ACC112 (cell line): ENCODE measurements at regions not wholly inside any gene's neighbourhood (a gene's known extent, or its start where the extent isn't known, plus 50 kb on each side); places are given as distances from the start of the nearest gene placed in this dataset.
"Not testable (repeated sequence)": the region's sequence is repeated elsewhere in the genome, so short reads cannot be mapped to it uniquely, and the experiment has no call there.

ENCODE experiments used
- H2AFZ ChIP-seq: fragments of 200-600 bp; sonication (generic); one replicate; pipeline ENCODE4 v1.6.0; 2017; ENCODE audit warnings: antibody characterized with exemption, low read length; ENCODE audit not compliant: unreplicated experiment
- H3K27ac ChIP-seq: fragments of 200-600 bp; sonication (generic); 2 replicates; pipeline ENCODE4 v1.5.1; 2014; ENCODE audit warnings: low read depth, mild to moderate bottlenecking, antibody characterized with exemption, low read length, moderate library complexity
- H3K27me3 ChIP-seq: fragments of 200-600 bp; sonication (generic); 2 replicates; pipeline ENCODE4 v1.6.1; 2014; ENCODE audit warnings: mild to moderate bottlenecking, antibody characterized with exemption, low read length, moderate library complexity, mixed read lengths; ENCODE audit not compliant: insufficient read depth
- H3K36me3 ChIP-seq: fragments of 200-600 bp; sonication (generic); 2 replicates; pipeline ENCODE4 v1.6.1; 2016; ENCODE audit warnings: mild to moderate bottlenecking, antibody characterized with exemption, low read length, moderate library complexity, mixed read lengths; ENCODE audit not compliant: insufficient read depth
- H3K4me1 ChIP-seq: fragments of 200-600 bp; sonication (generic); one replicate; pipeline ENCODE4 v1.6.1; 2016; ENCODE audit warnings: low read length, mixed read lengths; ENCODE audit not compliant: insufficient read depth, unreplicated experiment, control insufficient read depth
- H3K4me3 ChIP-seq: fragments of 200-600 bp; sonication (generic); 2 replicates; pipeline ENCODE4 v1.5.1; 2014; ENCODE audit warnings: mild to moderate bottlenecking, low read depth, low read length
- H3K79me2 ChIP-seq: fragments of 200-600 bp; sonication (generic); one replicate; pipeline ENCODE4 v1.6.0; 2016; ENCODE audit warnings: low read length; ENCODE audit not compliant: control insufficient read depth, unreplicated experiment, insufficient read depth

DNA sequence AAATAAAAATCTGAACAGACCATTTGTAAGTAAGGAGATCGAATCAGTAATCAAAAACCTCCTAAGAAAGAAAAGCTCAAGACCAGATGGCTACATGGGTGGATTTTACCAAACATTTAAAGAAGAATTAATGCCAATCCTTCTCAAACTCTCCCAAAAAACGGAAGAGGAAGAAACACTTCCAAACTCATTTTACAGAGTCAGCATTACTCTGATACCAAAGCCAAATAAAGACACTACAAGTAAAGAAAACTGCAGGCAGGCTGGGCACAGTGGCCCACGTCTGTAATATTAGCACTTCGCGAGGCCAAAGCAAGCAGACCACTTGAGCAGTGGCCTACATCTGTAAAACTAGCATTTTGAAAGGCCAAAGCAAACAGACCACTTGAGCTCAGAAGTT is 159.8 kb downstream of the DPY19L2 start:
- Histone ChIP-seq H3K27me3 (peaks cover 17% of the 10 kb centered on the region), H3K4me3 (no peak overlapping the region), H2AFZ (no peak overlapping the region), H3K4me1 (no peaks in the 10 kb centered on the region), H3K79me2 (no peaks in the 10 kb centered on the region), H3K27ac (no peak overlapping the region), H3K36me3 (no peaks in the 10 kb centered on the region)

DNA sequence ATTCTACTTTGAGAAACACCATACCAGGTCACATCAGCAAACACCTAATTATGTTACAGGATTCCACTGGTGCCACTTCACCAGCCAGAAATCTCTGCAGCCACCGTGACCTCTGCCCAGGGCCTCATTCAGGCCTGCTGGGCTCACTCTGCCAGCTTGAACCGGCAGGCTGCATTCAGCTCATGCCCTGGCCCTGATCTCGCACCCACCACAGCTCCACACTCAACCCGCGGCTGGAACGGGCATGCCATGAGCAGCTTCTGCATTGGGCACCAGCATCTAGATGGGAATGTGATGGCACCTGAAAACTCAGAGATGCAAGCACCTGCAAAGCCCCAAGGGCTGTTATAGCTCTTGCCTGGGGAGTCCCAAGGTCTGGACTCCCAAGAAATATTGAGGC is 168.7 kb downstream of the DPY19L2 start:
- no peak overlapping the region for H2AFZ ChIP-seq
- H3K27me3 ChIP-seq, result peaks cover 57% of the 10 kb centered on the region
- no peak overlapping the region for H3K4me3 ChIP-seq
- H3K36me3 ChIP-seq, result no peaks in the 10 kb centered on the region
- no peaks in the 10 kb centered on the region for H3K4me1 ChIP-seq
- no peak overlapping the region for H3K27ac ChIP-seq
- no peaks in the 10 kb centered on the region for H3K79me2 ChIP-seq

GRCh38 chr12:63498239-63498638 is 170.1 kb downstream of the DPY19L2 start:
- Histone ChIP-seq H3K79me2 (no peaks in the 10 kb centered on the region), H3K27ac (no peak overlapping the region), H2AFZ (no peak overlapping the region), H3K27me3 (peaks cover 57% of the 10 kb centered on the region), H3K4me3 (no peak overlapping the region), H3K4me1 (no peaks in the 10 kb centered on the region), H3K36me3 (no peaks in the 10 kb centered on the region)

GRCh38 chr12:63496654-63497053 is 171.6 kb downstream of the DPY19L2 start:
- Histone ChIP-seq H3K36me3 (no peaks in the 10 kb centered on the region), H3K4me3 (no peak overlapping the region), H2AFZ (no peak overlapping the region), H3K79me2 (no peaks in the 10 kb centered on the region), H3K27me3 (peaks cover 53% of the 10 kb centered on the region), H3K27ac (no peak overlapping the region), H3K4me1 (no peaks in the 10 kb centered on the region)

DNA sequence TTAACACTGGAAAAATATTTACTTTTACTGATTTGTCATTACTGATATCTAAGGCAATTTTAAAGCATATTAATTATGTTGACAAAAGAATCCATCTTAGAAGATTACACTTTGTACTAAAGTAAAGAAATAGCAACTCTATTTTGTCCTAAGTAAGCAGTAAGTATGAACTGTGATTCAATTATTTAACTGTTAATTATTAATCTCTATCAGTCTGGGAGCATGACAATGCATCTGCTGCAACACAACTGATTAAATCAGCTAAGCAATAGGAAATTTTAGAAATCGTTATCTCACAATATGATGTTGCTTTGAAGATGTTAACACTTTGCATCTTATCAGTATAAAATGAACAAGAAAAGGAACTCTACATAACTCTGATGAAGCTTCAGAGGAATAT is 172.3 kb downstream of the DPY19L2 start:
- H3K27me3 ChIP-seq, result peaks cover 47% of the 10 kb centered on the region
- H3K36me3 ChIP-seq, result no peaks in the 10 kb centered on the region
- H3K4me3 ChIP-seq, result no peak overlapping the region
- H2AFZ ChIP-seq, result no peak overlapping the region
- H3K4me1 ChIP-seq, result no peaks in the 10 kb centered on the region
- H3K79me2 ChIP-seq, result no peaks in the 10 kb centered on the region
- no peak overlapping the region for H3K27ac ChIP-seq

DNA sequence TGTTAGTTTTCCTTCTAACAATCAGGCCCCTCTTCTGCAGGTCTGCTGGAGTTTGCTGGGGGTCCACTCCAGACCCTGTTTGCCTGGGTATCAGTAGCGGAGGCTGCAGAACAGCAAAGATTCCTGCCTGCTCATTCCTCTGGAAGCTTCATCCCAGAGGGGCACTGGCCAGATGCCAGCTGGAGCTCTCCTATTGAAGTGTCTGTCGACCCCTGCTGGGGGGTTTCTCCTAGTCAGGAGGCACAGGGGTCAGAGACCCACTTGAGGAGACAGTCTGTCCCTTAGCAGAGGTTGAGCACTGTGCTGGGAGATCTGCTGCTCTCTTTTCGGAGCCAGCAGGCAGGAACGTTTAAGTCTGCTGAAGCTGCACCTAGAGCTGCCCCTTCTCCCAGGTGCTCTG is 174.9 kb downstream of the DPY19L2 start:
- H3K4me3 ChIP-seq, H3K4me1 ChIP-seq, H2AFZ ChIP-seq, H3K36me3 ChIP-seq, H3K79me2 ChIP-seq, H3K27ac ChIP-seq: not testable (repeated sequence)
- H3K27me3 ChIP-seq, result peaks cover 31% of the 10 kb centered on the region

- H2AFZ ChIP-seq, result peak overlapping the region; percentile 41
- no peaks in the 10 kb centered on the region for H3K79me2 ChIP-seq
- peak overlapping the region; percentile 46 for H3K27ac ChIP-seq
- no peaks in the 10 kb centered on the region for H3K36me3 ChIP-seq
- H3K27me3 ChIP-seq, result no peaks in the 10 kb centered on the region
- peaks cover 12% of the 10 kb centered on the region for H3K4me1 ChIP-seq
- H3K4me3 ChIP-seq, result 0 out of 2 replicates have a peak overlapping the region, but pooled peaks have one; percentile 28
These were observed 188.1 kb downstream of the DPY19L2 start for GRCh38 chr12:63480186-63480585.

GRCh38 chr12:63470161-63470560 is 198.1 kb downstream of the DPY19L2 start:
- no peak overlapping the region for H3K27ac ChIP-seq
- peaks cover 4% of the 10 kb centered on the region; the same call in 1 of the 2 replicates for H3K27me3 ChIP-seq
- no peak overlapping the region for H2AFZ ChIP-seq
- no peak overlapping the region for H3K4me3 ChIP-seq
- H3K4me1 ChIP-seq, result no peaks in the 10 kb centered on the region
- H3K36me3 ChIP-seq, result no peaks in the 10 kb centered on the region
- no peaks in the 10 kb centered on the region for H3K79me2 ChIP-seq

DNA sequence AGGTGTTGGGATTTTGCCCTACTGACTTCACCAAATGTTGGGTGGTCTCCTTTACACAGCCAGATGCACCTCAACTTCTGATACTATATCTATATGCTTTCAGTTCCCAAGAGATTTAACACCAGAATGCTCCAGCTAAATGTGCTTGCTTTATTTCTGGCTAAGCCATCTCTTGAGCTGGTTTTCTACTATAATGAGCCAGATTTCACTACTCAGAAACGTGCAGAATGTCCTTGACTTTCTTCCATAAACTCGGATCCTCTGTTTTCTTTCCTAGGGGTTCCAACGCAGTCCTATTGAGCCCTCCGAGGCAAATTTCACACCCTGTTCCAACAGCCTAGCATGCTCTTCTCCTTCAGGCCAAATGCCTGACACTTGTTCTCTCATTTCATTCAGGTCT is 200.3 kb downstream of the DPY19L2 start:
- Histone ChIP-seq H3K27me3 (peaks cover 4% of the 10 kb centered on the region; the same call in 1 of the 2 replicates), H3K4me3 (no peak overlapping the region), H2AFZ (no peak overlapping the region), H3K4me1 (no peaks in the 10 kb centered on the region), H3K79me2 (no peaks in the 10 kb centered on the region), H3K27ac (no peak overlapping the region), H3K36me3 (no peaks in the 10 kb centered on the region)

DNA sequence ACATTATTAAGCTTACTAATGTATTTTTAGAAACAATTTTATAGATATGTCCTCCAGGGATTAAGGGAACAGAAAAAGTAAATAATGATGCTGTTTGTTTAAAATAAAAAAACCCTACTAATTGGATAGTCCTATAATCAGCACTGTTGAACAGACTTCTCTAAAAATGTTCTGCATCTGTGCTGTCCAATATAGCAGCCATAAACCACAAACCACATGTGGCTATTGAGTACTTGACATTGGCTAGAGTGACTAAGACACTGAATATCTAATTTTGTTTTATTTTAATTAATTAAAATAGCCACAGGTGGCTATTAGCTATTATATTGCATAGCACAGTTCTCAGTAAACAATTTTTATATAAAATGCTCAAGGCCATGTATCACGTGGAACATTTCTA is 210.4 kb downstream of the DPY19L2 start:
- Histone ChIP-seq H3K4me3 (no peak overlapping the region), H3K4me1 (no peaks in the 10 kb centered on the region), H3K27me3 (peaks cover 6% of the 10 kb centered on the region), H2AFZ (no peak overlapping the region), H3K79me2 (no peaks in the 10 kb centered on the region), H3K36me3 (no peaks in the 10 kb centered on the region), H3K27ac (no peak overlapping the region)

GRCh38 chr12:63457428-63457827 is 210.9 kb downstream of the DPY19L2 start:
- no peaks in the 10 kb centered on the region for H3K4me1 ChIP-seq

More at GRCh38 chr12:63457428-63457827, 210.9 kb downstream of the DPY19L2 start:
- Histone ChIP-seq H3K4me3 (no peak overlapping the region), H3K79me2 (no peaks in the 10 kb centered on the region), H3K27me3 (peaks cover 6% of the 10 kb centered on the region), H3K36me3 (no peaks in the 10 kb centered on the region), H3K27ac (no peak overlapping the region), H2AFZ (no peak overlapping the region)
